Esophagus squamous epithelium (tissue), 4 donors: ENCODE measurements at regions not wholly inside any gene's neighbourhood (a gene's known extent, or its start where the extent isn't known, plus 50 kb on each side); places are given as distances from the start of the nearest gene placed in this dataset.

ENCODE experiments used
- CTCF ChIP-seq, 6 experiments: fragments of 450-650 bp in 4 of 6; fragments of 200-600 bp in 2 of 6; sonication (generic) in 2 of 6; IDR thresholded peaks; one replicate each; pipeline ENCODE4 v1.5.1; 2016 to 2019; ENCODE audit warnings: antibody characterized with exemption in 6 of 6, mild to moderate bottlenecking in 4 of 6, moderate library complexity in 4 of 6
- POLR2A ChIP-seq, 4 donors: fragments of 450-650 bp; IDR thresholded peaks; one replicate each; pipeline ENCODE4 v1.6.1; 2017; ENCODE audit warnings: antibody characterized with exemption in 4 of 4, mild to moderate bottlenecking in 4 of 4, moderate library complexity in 3 of 4

- TF ChIP-seq CTCF (IDR thresholded peaks at IDR 0.05) (no peak), POLR2A (IDR thresholded peaks at IDR 0.05) (no peak)
These were observed 131.6 kb upstream of the SCN7A start for GRCh38 chr2:166625670-166626069.
